NCI-H187 (cell line): ENCODE measurements at regions not wholly inside any gene's neighbourhood (a gene's known extent, or its start where the extent isn't known, plus 50 kb on each side); places are given as distances from the start of the nearest gene placed in this dataset.
"Not testable (repeated sequence)": the region's sequence is repeated elsewhere in the genome, so short reads cannot be mapped to it uniquely, and the experiment has no call there.

Source experiments
- DNase-seq, 2 experiments: peaks; one replicate each; lab custom pipeline; 2025; lab: John Stamatoyannopoulos, UW

- no peak for DNase-seq
Measured at GRCh38 chr10:20656886-20657285, 240.2 kb downstream of the NEBL start.

- not testable (repeated sequence) for DNase-seq
Measured at GRCh38 chr10:20652424-20652823, 244.7 kb downstream of the NEBL start.

GRCh38 chr10:20648263-20648874 lies 248.7 kb downstream of the NEBL start:
- no peak for DNase-seq

GRCh38 chr10:20647756-20648155 lies 249.4 kb downstream of the NEBL start:
- DNase-seq = no peak

GRCh38 chr10:20644421-20644820 lies 252.7 kb downstream of the NEBL start:
- no peak for DNase-seq

GRCh38 chr10:20641605-20642004 lies 255.5 kb downstream of the NEBL start:
- DNase-seq = no peak

GRCh38 chr10:20635570-20635969 lies 261.5 kb downstream of the NEBL start:
- no peak for DNase-seq

GRCh38 chr10:20634839-20635238 lies 262.3 kb downstream of the NEBL start:
- no peak for DNase-seq

GRCh38 chr10:20633714-20634113 lies 263.4 kb downstream of the NEBL start:
- DNase-seq = no peak

- no peak for DNase-seq
Measured at GRCh38 chr10:20632696-20633095, 264.4 kb downstream of the NEBL start.

- DNase-seq = no peak
Measured at GRCh38 chr10:20631229-20631628, 265.9 kb downstream of the NEBL start.

- no peak for DNase-seq
Measured at GRCh38 chr10:20630092-20630643, 266.9 kb downstream of the NEBL start.

GRCh38 chr10:20627946-20628507 lies 269.1 kb downstream of the NEBL start:
- DNase-seq = no peak

GRCh38 chr10:20627087-20627486 lies 270.0 kb downstream of the NEBL start:
- no peak for DNase-seq

- no peak for DNase-seq
Measured at GRCh38 chr10:20625868-20626267, 271.2 kb downstream of the NEBL start.

GRCh38 chr10:20624642-20625041 lies 272.5 kb downstream of the NEBL start:
- no peak for DNase-seq

- DNase-seq = no peak
Measured at GRCh38 chr10:20623546-20623945, 273.6 kb downstream of the NEBL start.

- DNase-seq = no peak
Measured at GRCh38 chr10:20622531-20623211, 274.4 kb downstream of the NEBL start.

- DNase-seq = no peak
Measured at GRCh38 chr10:20620981-20621380, 276.1 kb downstream of the NEBL start.

GRCh38 chr10:20618011-20618547 lies 279.0 kb downstream of the NEBL start:
- DNase-seq = no peak

- no peak for DNase-seq
Measured at GRCh38 chr10:20616918-20617810, 279.9 kb downstream of the NEBL start.
